Omental fat pad (tissue), 3 donors: ENCODE measurements at regions not wholly inside any gene's neighbourhood (a gene's known extent, or its start where the extent isn't known, plus 50 kb on each side); places are given as distances from the start of the nearest gene placed in this dataset.

Experiments
- ATAC-seq: fragments of 150-250 bp; one replicate; pipeline ENCODE4 v1.9.1; 2016; ENCODE audit warnings: mild to moderate bottlenecking, moderate library complexity; ENCODE audit not compliant: low FRiP score
- DNase-seq: peaks from one replicate; pipeline ENCODE4 v3.0.0-alpha.2; 2019; ENCODE audit warnings: low spot score
- TF ChIP-seq, protein P1 (sequence below), 3 donors: fragments of 450-650 bp; IDR thresholded peaks; one replicate each; pipeline ENCODE4 v1.5.1; 2016 to 2017; ENCODE audit warnings: antibody characterized with exemption in 3 of 3, mild to moderate bottlenecking in 3 of 3, moderate library complexity in 2 of 3

DNA sequence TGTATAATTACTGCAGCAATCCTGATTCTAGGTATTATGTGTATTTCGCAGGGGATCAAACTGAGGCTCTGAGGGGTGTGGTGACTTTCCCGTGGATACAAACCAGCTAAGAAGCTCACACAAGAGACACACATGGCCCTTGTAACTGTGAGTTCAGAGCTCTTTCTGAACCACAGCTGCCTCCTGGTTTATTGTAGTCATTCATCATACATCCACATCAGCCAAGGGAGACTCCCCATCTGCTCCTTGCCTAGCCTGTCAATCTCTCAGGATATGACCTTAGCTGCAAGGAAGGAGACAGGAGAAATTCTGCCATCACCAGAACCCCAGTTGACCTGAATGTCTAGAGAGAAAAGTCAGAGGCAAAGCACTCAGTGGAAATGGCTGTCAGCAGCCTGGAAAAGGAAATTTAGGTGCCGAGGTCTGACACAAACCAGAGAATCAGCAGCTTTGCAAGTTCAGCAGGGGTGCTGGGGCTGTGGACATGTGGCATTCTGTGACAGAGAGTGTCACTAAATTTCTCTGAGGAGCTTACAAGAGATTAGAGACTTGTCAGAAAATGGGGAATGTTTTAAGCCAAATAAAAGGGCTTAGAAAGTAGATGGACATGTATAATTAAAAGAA is 209.5 kb downstream of the AASDHPPT start:
- DNase-seq = no peak
- TF ChIP-seq, protein P1, sequence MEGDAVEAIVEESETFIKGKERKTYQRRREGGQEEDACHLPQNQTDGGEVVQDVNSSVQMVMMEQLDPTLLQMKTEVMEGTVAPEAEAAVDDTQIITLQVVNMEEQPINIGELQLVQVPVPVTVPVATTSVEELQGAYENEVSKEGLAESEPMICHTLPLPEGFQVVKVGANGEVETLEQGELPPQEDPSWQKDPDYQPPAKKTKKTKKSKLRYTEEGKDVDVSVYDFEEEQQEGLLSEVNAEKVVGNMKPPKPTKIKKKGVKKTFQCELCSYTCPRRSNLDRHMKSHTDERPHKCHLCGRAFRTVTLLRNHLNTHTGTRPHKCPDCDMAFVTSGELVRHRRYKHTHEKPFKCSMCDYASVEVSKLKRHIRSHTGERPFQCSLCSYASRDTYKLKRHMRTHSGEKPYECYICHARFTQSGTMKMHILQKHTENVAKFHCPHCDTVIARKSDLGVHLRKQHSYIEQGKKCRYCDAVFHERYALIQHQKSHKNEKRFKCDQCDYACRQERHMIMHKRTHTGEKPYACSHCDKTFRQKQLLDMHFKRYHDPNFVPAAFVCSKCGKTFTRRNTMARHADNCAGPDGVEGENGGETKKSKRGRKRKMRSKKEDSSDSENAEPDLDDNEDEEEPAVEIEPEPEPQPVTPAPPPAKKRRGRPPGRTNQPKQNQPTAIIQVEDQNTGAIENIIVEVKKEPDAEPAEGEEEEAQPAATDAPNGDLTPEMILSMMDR (IDR thresholded peaks at IDR 0.05) = no peak
- no peak for ATAC-seq

DNA sequence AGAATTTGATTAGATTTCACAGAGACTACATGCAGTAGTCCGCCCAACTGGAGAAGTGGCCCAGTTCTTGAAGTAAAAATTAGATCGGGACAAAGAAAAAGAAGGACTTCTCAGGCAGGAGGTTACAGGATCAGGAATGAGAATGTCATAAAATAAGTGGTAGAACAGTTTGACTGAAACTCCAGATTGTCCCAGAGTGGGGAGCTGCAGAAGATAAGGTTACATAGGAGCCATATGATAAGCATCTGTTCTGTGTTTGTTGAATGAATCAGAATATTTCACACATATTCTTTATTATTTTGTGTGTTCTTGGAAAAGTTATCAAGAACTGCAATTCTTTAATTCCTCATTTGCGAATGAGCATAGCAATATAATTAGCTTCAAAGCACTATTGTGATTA is 210.6 kb downstream of the AASDHPPT start:
- ATAC-seq = no peak
- DNase-seq = no peak
- TF ChIP-seq, protein P1 (IDR thresholded peaks at IDR 0.05) = no peak

DNA sequence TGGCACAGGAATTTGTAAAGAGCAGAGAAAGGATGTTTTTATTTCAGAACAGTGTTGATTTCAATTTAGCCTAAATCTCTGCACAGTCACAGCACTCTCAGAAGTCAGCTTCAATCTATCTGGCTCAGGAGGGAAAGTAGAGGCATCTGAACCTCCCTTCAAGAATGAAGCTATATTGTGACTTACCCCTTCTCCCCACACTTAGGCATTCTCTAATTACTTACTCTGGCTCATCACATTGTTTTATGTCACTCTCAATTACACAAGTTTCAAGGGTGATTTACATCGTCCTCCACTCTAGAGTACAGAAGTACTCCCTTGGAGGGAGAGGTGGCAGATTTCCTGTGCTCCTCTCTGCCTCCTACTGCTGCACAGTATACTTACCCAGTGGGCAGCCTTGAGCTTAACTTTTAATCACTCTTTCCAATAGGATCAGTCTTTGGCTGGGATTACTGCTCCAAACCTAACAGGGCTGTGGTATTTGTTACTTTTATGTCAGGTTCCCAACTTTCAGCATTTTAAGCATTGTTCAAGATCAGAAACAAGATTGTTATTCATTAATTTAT is 211.4 kb downstream of the AASDHPPT start:
- ATAC-seq = no peak
- TF ChIP-seq, protein P1 (IDR thresholded peaks at IDR 0.05) = no peak
- DNase-seq = no peak

DNA sequence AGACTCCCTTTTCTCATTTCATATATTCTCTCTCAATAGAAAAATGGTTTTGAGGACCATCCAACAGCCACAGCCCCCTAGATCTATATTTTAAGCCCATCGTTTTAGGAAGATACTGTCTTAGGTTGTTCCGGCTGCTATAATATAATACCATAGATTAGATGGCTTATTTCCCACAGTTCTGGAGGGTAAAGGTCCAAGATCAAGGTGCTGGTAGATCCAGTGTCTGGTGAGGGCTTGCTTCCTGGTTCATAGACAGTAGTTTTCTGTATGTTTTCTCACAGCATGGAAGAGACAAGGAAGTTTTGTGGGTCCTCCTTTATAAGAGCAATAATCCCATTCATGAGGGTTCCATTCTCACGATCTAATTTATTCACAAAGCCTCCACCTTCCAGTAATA is 215.1 kb downstream of the AASDHPPT start:
- TF ChIP-seq, protein P1 (IDR thresholded peaks at IDR 0.05) = no peak
- DNase-seq (no peak), ATAC-seq (no peak)

DNA sequence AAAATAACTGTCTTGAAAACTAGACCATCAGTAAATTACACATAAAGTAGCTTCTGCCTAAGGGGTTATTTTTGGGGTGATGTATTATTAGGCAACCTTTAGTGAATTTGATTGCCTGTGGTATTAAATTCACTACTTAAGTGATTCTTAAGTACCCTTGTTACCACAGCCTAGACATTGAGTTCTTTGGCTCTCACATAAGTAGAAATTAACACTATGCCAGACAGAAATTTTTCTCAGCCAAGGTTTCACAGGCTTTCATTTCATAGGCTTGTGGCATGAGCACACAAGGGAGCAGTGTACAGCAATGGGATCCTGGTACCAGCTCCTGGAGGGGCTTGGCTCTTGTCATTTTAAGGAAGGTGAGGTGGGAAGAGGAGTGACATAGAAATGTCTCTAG is 218.5 kb downstream of the AASDHPPT start:
- TF ChIP-seq, protein P1 (IDR thresholded peaks at IDR 0.05) = no peak
- ATAC-seq (no peak), DNase-seq (no peak)

DNA sequence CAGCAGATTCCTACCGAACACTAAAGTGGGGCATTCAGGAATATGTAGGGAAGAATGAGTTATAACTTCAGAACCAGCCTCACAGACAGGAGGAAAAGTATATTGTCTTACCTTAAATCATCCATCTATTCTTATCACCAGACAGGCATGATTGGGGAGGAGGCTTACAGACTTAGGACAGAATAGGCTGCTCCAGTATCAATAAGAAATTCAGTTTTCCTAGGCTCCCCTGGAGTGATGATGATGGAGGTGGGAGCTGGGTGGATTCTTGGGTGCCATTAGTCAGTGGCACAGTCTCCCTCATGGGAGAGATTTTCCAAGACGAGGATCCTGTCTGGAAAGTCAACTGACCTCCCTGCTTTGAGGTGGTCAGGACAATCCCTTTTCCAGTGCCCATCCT is 225.0 kb downstream of the AASDHPPT start:
- TF ChIP-seq, protein P1 (IDR thresholded peaks at IDR 0.05) = no peak
- no peak for ATAC-seq
- DNase-seq = no peak

DNA sequence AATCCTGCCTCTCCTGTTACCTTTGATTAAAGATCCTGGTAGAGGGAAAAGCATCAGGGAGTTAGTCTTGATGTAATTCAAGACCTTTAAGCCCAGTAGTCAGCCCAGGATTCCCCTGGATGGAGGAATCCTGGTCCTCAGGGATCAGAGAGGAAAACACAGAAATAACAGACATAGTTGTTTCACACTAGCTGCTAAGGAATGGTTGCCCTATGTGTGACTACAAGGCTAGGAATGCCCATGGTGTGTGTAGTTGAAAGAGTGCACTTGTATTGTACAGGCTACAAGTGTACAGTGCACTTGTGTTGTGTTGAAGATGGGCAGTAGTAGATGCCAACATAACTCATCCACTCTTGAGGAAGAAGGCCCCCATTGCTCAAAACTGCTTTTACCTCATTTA is 226.8 kb downstream of the AASDHPPT start:
- DNase-seq (no peak), ATAC-seq (no peak)
- TF ChIP-seq, protein P1 (IDR thresholded peaks at IDR 0.05) = no peak
